ENCODE measurements at regions not wholly inside any gene's neighbourhood (a gene's known extent, or its start where the extent isn't known, plus 50 kb on each side); places are given as distances from the start of the nearest gene placed in this dataset.

DNA sequence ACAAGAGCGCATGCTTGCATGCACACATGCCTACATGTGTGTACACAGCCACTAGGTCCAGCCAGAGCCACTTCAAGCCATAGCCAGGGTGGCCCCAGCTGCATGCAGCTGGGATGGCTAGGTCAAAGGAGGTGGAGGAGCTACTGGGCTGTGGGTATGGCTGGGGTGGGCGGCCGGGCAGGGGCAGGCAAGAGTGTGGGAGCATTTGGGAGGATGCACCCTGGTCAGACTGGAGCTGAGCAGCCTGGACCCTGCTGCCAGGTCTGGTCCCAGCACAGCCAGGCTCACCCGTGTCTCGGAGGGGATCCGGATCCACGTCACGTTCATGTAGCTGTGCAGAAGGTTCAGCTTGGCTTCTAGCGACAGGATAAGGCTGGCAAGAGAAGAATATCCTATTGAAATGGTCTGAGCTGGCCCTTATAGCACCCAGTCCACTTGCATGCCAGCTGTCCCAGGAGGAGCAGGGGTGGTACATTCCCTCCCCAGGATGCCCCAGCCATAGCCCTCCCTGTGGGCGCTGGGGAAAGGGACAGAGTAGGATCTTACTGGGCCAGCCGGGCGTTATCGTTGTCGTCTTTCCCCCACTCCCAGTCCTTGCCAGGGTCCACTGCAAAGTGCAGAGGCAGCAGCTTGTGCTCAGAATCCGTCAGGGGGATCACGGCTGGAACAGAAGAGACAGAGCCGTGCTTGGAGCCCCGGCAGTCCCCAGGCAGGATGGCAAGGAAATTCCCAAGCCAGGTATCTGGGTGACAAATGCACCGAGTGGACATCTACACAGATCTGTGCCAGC, 160.5 kb downstream of the KLF13 start:
- no peak overlapping the region for H3K4me3 Mint-ChIP-seq
- peaks cover 19% of the 10 kb centered on the region for H3K9me3 Mint-ChIP-seq
- no peak for TF ChIP-seq CTCF (conservative IDR thresholded peaks at IDR 0.05)
- no peak overlapping the region for H3K4me3 ChIP-seq (ENCODE audit: low read length)
- peaks cover 2% of the 10 kb centered on the region for H3K4me1 Mint-ChIP-seq
- H3K4me1 ChIP-seq (ENCODE audit: control insufficient read depth, insufficient read depth, low read length) = no peaks in the 10 kb centered on the region
- no peak overlapping the region for H3K9ac ChIP-seq (ENCODE audit: extremely low read depth, low read length, poor library complexity, severe bottlenecking)
- H3K36me3 Mint-ChIP-seq (ENCODE audit: low read depth) = peaks cover 4% of the 10 kb centered on the region
- WGBS, 2 experiments (ENCODE audit: insufficient coverage in 1 of 2, insufficient read length in 1 of 2) = 92% methylated on average over 15 to 19 of the region's 19 CpGs
- no peaks in the 10 kb centered on the region for H3K36me3 ChIP-seq (ENCODE audit: control insufficient read depth, insufficient read depth, low read length)
- DNase-seq = no peak
- H3K27me3 ChIP-seq (ENCODE audit: control insufficient read depth, insufficient read depth, low read length, poor library complexity, severe bottlenecking) = peaks cover 27% of the 10 kb centered on the region
- H3K27ac Mint-ChIP-seq = no peak overlapping the region
- no peak overlapping the region for H3K27ac ChIP-seq (ENCODE audit: low read depth, low read length)
- peaks cover 44% of the 10 kb centered on the region for H3K27me3 Mint-ChIP-seq (ENCODE audit: insufficient read depth)
- H3K9me3 ChIP-seq (ENCODE audit: control insufficient read depth, low read length) = peaks cover 10% of the 10 kb centered on the region

DNA sequence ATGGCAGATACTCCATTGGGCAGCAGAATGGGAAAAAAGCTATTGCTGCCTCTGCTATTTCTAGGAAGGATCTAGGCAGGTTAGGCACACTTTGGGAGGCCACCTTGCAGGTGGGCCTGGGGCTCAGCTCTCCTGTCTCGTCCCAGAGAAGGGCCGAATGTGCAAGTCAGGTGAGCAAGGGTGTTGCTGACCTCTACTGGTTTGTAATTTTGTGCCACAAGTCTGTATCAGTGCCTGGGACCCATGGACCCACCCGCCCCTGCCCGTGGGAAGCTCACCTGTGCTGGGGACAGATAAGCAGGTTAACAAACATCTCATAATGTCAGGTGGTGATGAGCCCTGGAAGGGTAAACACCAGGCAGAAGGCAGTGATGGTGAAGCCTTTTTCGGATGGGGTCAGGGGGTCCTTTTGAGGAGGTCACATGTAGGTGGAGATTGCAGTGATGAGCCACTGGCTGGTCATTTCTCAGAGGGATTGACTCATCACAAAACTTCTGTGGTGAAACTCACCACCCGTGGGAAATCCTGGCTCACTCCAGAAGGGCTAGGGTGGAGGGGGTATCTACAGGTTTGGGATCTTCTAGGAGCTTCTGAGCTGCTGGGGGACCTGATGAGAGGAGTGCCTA, 161.3 kb downstream of the KLF13 start:
- no peak overlapping the region for H3K4me3 Mint-ChIP-seq
- Histone ChIP-seq H3K4me3 (ENCODE audit: low read length) (no peak overlapping the region), H3K9ac (ENCODE audit: extremely low read depth, low read length, poor library complexity, severe bottlenecking) (no peak overlapping the region), H3K36me3 (ENCODE audit: control insufficient read depth, insufficient read depth, low read length) (no peaks in the 10 kb centered on the region), H3K9me3 (ENCODE audit: control insufficient read depth, low read length) (peaks cover 12% of the 10 kb centered on the region), H3K27ac (ENCODE audit: low read depth, low read length) (no peak overlapping the region), H3K4me1 (ENCODE audit: control insufficient read depth, insufficient read depth, low read length) (no peaks in the 10 kb centered on the region), H3K27me3 (ENCODE audit: control insufficient read depth, insufficient read depth, low read length, poor library complexity, severe bottlenecking) (peaks cover 19% of the 10 kb centered on the region)
- 71 to 89% methylated on average over 3 to 6 of the region's 6 CpGs for WGBS, 2 experiments (ENCODE audit: insufficient coverage in 1 of 2, insufficient read length in 1 of 2)
- no peak overlapping the region for H3K27ac Mint-ChIP-seq
- peak; percentile 28 for TF ChIP-seq CTCF (conservative IDR thresholded peaks at IDR 0.05)
- peaks cover 36% of the 10 kb centered on the region for H3K27me3 Mint-ChIP-seq (ENCODE audit: insufficient read depth)
- peaks cover 4% of the 10 kb centered on the region for H3K36me3 Mint-ChIP-seq (ENCODE audit: low read depth)
- peak; percentile 59 for DNase-seq
- peaks cover 21% of the 10 kb centered on the region for H3K9me3 Mint-ChIP-seq
- H3K4me1 Mint-ChIP-seq = peaks cover 2% of the 10 kb centered on the region

DNA sequence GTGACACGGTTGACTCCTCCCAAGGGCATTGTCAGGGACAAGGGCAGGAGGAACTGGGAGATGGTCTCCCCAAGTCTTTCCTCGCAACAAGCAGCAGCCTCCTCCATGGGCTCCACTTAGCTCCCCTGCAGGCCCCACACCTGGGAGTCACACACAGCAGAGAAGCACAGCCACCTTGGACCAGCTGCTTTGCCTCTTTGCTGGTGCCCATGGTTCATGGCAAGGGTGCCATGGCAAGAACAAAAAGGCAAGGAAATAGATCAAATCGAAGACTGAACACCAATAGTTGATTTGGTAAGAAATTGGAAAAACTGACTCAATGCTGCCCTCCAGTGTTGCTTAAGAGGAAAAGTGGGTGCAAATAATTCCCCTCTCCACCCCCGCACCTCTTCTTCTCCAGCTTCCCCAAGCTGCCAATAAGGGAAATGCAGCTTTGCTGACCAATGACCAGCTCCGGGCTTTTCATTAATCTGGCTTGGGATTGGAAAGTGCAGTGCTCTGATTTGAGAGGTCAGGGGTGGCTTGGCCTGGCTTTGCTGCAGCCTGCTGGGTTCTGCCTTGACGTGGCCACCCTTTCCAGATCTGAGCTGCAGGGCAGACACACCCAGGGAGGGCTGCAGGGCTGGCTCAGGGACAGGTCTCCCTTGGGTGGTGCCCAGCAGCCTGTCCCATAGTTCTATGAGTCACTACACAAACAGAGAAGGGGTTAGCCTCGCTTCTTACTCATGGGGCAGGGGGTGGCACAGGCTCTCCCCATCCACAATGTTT, 162.0 kb downstream of the KLF13 start:
- DNase-seq = peak; percentile 87
- Histone ChIP-seq H3K9me3 (ENCODE audit: control insufficient read depth, low read length) (peaks cover 12% of the 10 kb centered on the region), H3K9ac (ENCODE audit: extremely low read depth, low read length, poor library complexity, severe bottlenecking) (no peak overlapping the region), H3K4me1 (ENCODE audit: control insufficient read depth, insufficient read depth, low read length) (no peaks in the 10 kb centered on the region), H3K36me3 (ENCODE audit: control insufficient read depth, insufficient read depth, low read length) (no peaks in the 10 kb centered on the region), H3K4me3 (ENCODE audit: low read length) (no peak overlapping the region), H3K27ac (ENCODE audit: low read depth, low read length) (no peak overlapping the region), H3K27me3 (ENCODE audit: control insufficient read depth, insufficient read depth, low read length, poor library complexity, severe bottlenecking) (peaks cover 13% of the 10 kb centered on the region)
- 65 to 90% methylated on average over 3 to 7 of the region's 7 CpGs for WGBS, 2 experiments (ENCODE audit: insufficient coverage in 1 of 2, insufficient read length in 1 of 2)
- Mint-ChIP-seq H3K4me1 (peaks cover 2% of the 10 kb centered on the region), H3K27ac (no peak overlapping the region), H3K4me3 (no peak overlapping the region), H3K36me3 (ENCODE audit: low read depth) (peaks cover 4% of the 10 kb centered on the region), H3K27me3 (ENCODE audit: insufficient read depth) (peaks cover 34% of the 10 kb centered on the region), H3K9me3 (peaks cover 21% of the 10 kb centered on the region)
- peak; percentile 88 for TF ChIP-seq CTCF (conservative IDR thresholded peaks at IDR 0.05)

Data from endodermal cell (in vitro differentiated cells).